Right atrium auricular region (tissue), 2 donors: ENCODE measurements at regions not wholly inside any gene's neighbourhood (a gene's known extent, or its start where the extent isn't known, plus 50 kb on each side); places are given as distances from the start of the nearest gene placed in this dataset.

Experiments
- DNase-seq: peaks from one replicate; pipeline ENCODE4 v3.0.0-alpha.2; 2019; ENCODE audit warnings: low spot score
- H3K27ac ChIP-seq, 2 donors: fragments of 200-600 bp; sonication (generic); 1 replicate in 1 of 2; 2 replicates in 1 of 2; pipeline ENCODE4 v1.5.1; 2016 to 2019
- H3K27me3 ChIP-seq, 2 donors: fragments of 200-600 bp; sonication (generic); one replicate each; pipeline versions ENCODE4 v1.5.1 to v1.6.0; 2017 to 2019
- H3K36me3 ChIP-seq: fragments of 200-600 bp; sonication (generic); one replicate; pipeline ENCODE4 v1.5.1; 2016
- H3K4me1 ChIP-seq, 2 donors: fragments of 200-600 bp; sonication (generic); one replicate each; pipeline versions ENCODE4 v1.5.1 to v1.6.0; 2017 to 2019
- H3K4me3 ChIP-seq, 2 donors: fragments of 200-600 bp; sonication (generic); 1 replicate in 1 of 2; 2 replicates in 1 of 2; pipeline ENCODE4 v1.5.1; 2017 to 2019; ENCODE audit warnings: mild to moderate bottlenecking in 1 of 2, moderate library complexity in 1 of 2
- H3K9me3 ChIP-seq, 2 donors: fragments of 200-600 bp; sonication (generic); one replicate each; pipeline ENCODE4 v1.5.1; 2019
- TF ChIP-seq, protein P1 (sequence below), 2 donors: fragments of 200-600 bp; sonication (generic); IDR thresholded peaks; one replicate each; pipeline ENCODE4 v1.5.1; 2019; ENCODE audit warnings: antibody characterized with exemption in 2 of 2

DNA sequence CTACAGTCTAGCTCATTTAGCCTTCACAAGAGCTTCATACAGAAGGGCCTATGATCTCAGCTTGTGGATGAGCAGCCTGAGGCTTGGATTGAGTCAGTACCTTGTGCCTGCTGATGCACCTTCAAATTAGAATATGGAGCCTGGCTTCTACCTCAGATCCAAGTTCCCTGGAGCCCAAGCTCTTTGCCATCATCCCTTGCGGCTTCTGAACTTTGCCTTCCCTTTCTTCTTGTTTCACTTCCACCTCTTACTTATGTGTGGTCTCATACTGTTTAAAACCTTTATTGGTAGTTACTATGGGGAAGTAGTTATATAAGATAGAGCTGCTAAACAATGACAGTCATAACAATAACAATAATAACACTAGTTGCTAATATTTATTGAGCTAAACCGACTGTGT lies 84.3 kb upstream of the AFF2 start:
- no peaks in the 10 kb centered on the region for H3K4me1 ChIP-seq
- H3K4me3 ChIP-seq, result no peak overlapping the region
- no peaks in the 10 kb centered on the region for H3K9me3 ChIP-seq
- TF ChIP-seq, protein P1, sequence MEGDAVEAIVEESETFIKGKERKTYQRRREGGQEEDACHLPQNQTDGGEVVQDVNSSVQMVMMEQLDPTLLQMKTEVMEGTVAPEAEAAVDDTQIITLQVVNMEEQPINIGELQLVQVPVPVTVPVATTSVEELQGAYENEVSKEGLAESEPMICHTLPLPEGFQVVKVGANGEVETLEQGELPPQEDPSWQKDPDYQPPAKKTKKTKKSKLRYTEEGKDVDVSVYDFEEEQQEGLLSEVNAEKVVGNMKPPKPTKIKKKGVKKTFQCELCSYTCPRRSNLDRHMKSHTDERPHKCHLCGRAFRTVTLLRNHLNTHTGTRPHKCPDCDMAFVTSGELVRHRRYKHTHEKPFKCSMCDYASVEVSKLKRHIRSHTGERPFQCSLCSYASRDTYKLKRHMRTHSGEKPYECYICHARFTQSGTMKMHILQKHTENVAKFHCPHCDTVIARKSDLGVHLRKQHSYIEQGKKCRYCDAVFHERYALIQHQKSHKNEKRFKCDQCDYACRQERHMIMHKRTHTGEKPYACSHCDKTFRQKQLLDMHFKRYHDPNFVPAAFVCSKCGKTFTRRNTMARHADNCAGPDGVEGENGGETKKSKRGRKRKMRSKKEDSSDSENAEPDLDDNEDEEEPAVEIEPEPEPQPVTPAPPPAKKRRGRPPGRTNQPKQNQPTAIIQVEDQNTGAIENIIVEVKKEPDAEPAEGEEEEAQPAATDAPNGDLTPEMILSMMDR (IDR thresholded peaks at IDR 0.05), result no peak
- no peak overlapping the region for H3K27ac ChIP-seq
- DNase-seq, result no peak
- H3K36me3 ChIP-seq, result no peaks in the 10 kb centered on the region
- H3K27me3 ChIP-seq, result no peaks in the 10 kb centered on the region

DNA sequence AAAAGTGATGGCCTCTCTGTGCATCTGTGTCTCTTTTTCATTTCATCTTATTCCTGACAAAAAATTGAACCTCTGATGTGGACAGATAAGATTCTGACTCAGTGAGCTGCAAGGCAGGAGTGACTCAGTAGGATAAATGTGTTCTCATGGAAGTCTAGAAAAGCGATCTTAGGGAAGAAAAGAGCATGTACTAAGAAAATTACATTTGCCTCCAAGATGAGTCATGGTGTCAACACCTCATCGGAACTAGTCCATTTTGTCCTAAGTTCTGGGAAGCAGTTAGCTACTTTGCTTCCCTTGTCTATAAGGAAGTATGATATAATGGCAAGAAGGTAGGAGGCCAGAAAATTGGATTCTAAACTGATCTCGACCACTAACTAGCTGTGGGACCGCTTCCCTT lies 83.5 kb upstream of the AFF2 start:
- Histone ChIP-seq H3K36me3 (no peaks in the 10 kb centered on the region), H3K9me3 (no peaks in the 10 kb centered on the region), H3K4me3 (no peak overlapping the region), H3K4me1 (no peaks in the 10 kb centered on the region), H3K27ac (no peak overlapping the region), H3K27me3 (no peaks in the 10 kb centered on the region)
- TF ChIP-seq, protein P1 (IDR thresholded peaks at IDR 0.05), result no peak
- no peak for DNase-seq

DNA sequence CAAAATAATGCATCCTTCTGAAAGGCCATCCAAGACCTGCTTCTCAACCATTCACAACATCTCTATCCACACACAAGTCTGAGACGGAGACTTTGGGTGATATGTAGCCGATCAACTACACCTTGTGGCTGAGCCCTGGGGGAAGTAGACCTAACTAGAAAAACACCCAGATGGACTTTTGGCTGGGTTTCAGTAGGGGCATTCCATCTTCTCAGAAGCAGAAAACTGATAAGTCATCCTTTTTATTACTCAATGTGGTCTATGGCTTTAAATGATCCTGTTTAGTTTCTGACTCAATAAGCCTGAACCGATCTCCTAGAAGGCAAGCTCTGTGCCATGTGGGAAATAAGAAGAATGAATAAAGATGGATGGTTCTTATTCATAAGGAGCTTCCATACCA lies 82.5 kb upstream of the AFF2 start:
- Histone ChIP-seq H3K27me3 (no peaks in the 10 kb centered on the region), H3K4me3 (no peak overlapping the region), H3K27ac (no peak overlapping the region), H3K9me3 (no peaks in the 10 kb centered on the region), H3K4me1 (no peaks in the 10 kb centered on the region), H3K36me3 (no peaks in the 10 kb centered on the region)
- TF ChIP-seq, protein P1 (IDR thresholded peaks at IDR 0.05), result no peak
- DNase-seq, result no peak

DNA sequence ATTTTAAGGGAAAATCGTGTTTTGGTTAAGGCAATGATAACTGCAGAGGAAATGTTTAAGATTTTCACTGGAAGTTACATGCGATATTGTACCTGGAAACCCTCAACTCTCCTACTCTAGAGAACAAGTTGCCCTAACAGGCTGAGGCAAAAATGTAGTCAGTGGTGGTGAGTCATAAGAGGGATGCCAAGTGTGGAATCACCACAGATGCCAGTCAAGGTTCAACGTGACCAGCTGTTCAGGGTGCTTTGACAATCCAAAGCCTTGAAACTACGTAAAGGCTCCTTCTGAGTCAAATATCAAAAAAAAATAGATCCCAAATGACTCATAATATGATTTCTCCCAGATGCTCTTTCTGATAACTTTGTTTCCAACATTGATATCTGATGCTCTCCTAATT lies 77.9 kb upstream of the AFF2 start:
- H3K4me3 ChIP-seq, result no peak overlapping the region
- no peaks in the 10 kb centered on the region for H3K27me3 ChIP-seq
- no peaks in the 10 kb centered on the region for H3K4me1 ChIP-seq
- no peak overlapping the region for H3K27ac ChIP-seq
- no peaks in the 10 kb centered on the region for H3K9me3 ChIP-seq
- DNase-seq, result no peak
- no peaks in the 10 kb centered on the region for H3K36me3 ChIP-seq
- TF ChIP-seq, protein P1 (IDR thresholded peaks at IDR 0.05), result no peak

DNA sequence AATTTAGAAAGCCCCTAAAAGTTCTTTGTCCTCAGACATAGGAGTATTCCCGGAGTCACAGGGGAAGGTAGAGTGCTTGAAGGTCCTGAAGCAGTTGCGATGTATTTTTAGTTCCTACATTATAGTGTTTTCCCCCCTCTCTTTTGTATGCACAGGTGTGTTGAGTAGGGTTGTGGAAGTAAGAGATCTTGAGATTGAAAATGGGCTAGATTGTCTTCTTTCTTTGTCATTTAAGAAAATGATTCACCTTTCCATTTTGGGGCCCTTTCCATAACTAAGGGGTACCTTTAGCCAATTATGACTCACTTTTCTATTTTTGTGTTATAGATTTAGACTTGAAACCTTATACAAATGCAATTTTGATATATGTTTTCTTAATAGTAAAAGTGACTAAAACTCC lies 75.8 kb upstream of the AFF2 start:
- DNase-seq, result no peak
- Histone ChIP-seq H3K27ac (no peak overlapping the region), H3K27me3 (no peaks in the 10 kb centered on the region), H3K4me3 (no peak overlapping the region), H3K36me3 (no peaks in the 10 kb centered on the region), H3K4me1 (no peaks in the 10 kb centered on the region), H3K9me3 (no peaks in the 10 kb centered on the region)
- TF ChIP-seq, protein P1 (IDR thresholded peaks at IDR 0.05), result no peak

DNA sequence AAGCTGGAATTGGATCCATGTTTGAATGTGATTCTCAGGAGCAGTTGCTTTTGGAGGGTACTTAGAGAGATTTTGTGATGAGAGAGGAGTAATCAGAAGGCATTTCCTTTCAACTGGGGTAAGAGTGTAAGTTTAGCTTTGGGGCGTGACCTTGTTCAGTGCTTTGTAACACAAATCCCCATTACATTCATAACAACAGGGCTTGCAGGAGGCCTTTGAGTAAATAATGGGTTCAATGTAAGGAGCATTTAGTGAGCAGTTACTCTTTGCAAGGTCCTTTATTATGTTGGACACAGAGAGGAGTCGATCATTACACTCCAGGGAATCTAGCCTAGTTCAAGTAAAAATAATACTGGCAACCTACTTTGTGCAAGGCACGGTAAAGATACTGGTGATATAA lies 74.0 kb upstream of the AFF2 start:
- no peak for DNase-seq
- no peaks in the 10 kb centered on the region for H3K27me3 ChIP-seq
- TF ChIP-seq, protein P1 (IDR thresholded peaks at IDR 0.05), result no peak
- H3K27ac ChIP-seq, result no peak overlapping the region
- no peaks in the 10 kb centered on the region for H3K9me3 ChIP-seq
- no peaks in the 10 kb centered on the region for H3K36me3 ChIP-seq
- H3K4me3 ChIP-seq, result no peak overlapping the region
- no peaks in the 10 kb centered on the region for H3K4me1 ChIP-seq
